ENCODE measurements at regions not wholly inside any gene's neighbourhood (a gene's known extent, or its start where the extent isn't known, plus 50 kb on each side); places are given as distances from the start of the nearest gene placed in this dataset.

DNA sequence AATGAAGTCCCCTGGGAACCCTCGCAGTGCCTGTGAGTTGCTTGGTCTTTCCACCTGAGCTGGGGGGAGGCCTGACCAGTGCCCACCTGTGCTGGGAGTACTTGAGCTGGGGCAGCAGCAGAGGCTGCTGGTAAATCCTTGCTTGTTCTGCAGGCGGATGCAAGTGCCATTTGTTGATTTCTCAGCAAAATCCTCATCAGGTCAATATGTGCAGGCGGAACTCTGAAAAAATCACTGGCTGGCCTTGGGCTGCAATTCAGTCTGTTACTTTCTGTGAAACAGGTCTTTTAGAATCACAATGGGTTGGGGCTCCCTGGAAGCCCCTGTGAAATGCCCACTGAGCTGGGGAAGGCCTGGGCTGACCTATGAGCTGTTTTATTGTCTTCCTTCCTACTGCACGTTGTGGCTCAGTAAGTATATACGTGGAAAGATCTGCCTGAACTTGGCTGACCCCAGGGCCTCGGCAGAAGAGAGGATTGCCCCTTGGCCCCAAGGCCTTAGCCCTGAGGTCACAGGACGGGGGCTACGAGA is 182.0 kb upstream of the RGMA start:
- H3K9ac ChIP-seq (ENCODE audit: low read length in 3 of 3): no peak overlapping the region
- intact Hi-C loops (cut with DNase I): no loop called here
- H3K4me3 ChIP-seq (ENCODE audit: low read length in 3 of 3): no peak overlapping the region
- no peaks in the 10 kb centered on the region for H3K9me3 ChIP-seq (ENCODE audit: control insufficient read depth in 2 of 3, insufficient read depth in 1 of 3, low read length in 3 of 3)
- no peaks in the 10 kb centered on the region for H3K36me3 ChIP-seq (ENCODE audit: control insufficient read depth in 2 of 3, insufficient read depth in 3 of 3, low read length in 3 of 3)
- no peaks in the 10 kb centered on the region for H3K27me3 ChIP-seq (ENCODE audit: control insufficient read depth, insufficient read depth, low read length)
- DNase-seq (no peak), FAIRE-seq (no peak)
- H3K27ac ChIP-seq (ENCODE audit: low read depth in 2 of 2, low read length in 2 of 2): no peak overlapping the region
- TF ChIP-seq, protein P1, sequence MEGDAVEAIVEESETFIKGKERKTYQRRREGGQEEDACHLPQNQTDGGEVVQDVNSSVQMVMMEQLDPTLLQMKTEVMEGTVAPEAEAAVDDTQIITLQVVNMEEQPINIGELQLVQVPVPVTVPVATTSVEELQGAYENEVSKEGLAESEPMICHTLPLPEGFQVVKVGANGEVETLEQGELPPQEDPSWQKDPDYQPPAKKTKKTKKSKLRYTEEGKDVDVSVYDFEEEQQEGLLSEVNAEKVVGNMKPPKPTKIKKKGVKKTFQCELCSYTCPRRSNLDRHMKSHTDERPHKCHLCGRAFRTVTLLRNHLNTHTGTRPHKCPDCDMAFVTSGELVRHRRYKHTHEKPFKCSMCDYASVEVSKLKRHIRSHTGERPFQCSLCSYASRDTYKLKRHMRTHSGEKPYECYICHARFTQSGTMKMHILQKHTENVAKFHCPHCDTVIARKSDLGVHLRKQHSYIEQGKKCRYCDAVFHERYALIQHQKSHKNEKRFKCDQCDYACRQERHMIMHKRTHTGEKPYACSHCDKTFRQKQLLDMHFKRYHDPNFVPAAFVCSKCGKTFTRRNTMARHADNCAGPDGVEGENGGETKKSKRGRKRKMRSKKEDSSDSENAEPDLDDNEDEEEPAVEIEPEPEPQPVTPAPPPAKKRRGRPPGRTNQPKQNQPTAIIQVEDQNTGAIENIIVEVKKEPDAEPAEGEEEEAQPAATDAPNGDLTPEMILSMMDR (IDR thresholded peaks at IDR 0.05; ENCODE audit: borderline replicate concordance, extremely low read depth, insufficient read depth): no peak
- no peaks in the 10 kb centered on the region for H3K4me1 ChIP-seq (ENCODE audit: control insufficient read depth in 2 of 3, insufficient read depth in 2 of 3, low read depth in 1 of 3, low read length in 3 of 3)

DNA sequence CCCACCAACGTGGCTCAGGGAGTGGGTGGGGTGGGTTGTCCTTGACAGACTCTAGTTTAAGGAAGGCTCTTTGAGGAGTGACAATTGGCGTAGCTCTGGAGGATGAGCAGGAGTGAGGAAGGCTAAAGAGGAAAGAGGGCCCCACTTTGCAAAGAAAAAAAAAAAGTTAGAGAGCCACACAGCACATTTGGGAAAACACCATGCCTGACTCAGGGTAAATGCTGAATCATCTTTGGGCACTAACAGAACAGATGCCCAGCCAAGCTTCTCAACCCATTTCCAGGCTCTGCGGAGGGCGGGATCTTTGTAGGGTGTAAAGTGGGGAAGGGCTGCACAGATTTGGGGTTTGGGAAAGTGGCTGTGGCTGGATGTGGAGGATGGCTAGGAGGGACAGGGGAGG is 179.1 kb upstream of the RGMA start:
- TF ChIP-seq, protein P1 (IDR thresholded peaks at IDR 0.05; ENCODE audit: borderline replicate concordance, extremely low read depth, insufficient read depth): no peak
- no peak for DNase-seq
- H3K4me3 ChIP-seq (ENCODE audit: low read length in 3 of 3): no peak overlapping the region
- no peak overlapping the region for H3K9ac ChIP-seq (ENCODE audit: low read length in 3 of 3)
- no peak for FAIRE-seq
- intact Hi-C loops (cut with DNase I): no loop called here
- no peaks in the 10 kb centered on the region for H3K27me3 ChIP-seq (ENCODE audit: control insufficient read depth, insufficient read depth, low read length)
- H3K36me3 ChIP-seq (ENCODE audit: control insufficient read depth in 2 of 3, insufficient read depth in 3 of 3, low read length in 3 of 3): no peaks in the 10 kb centered on the region
- no peaks in the 10 kb centered on the region for H3K9me3 ChIP-seq (ENCODE audit: control insufficient read depth in 2 of 3, insufficient read depth in 1 of 3, low read length in 3 of 3)
- H3K4me1 ChIP-seq (ENCODE audit: control insufficient read depth in 2 of 3, insufficient read depth in 2 of 3, low read depth in 1 of 3, low read length in 3 of 3): no peaks in the 10 kb centered on the region
- H3K27ac ChIP-seq (ENCODE audit: low read depth in 2 of 2, low read length in 2 of 2): no peak overlapping the region

DNA sequence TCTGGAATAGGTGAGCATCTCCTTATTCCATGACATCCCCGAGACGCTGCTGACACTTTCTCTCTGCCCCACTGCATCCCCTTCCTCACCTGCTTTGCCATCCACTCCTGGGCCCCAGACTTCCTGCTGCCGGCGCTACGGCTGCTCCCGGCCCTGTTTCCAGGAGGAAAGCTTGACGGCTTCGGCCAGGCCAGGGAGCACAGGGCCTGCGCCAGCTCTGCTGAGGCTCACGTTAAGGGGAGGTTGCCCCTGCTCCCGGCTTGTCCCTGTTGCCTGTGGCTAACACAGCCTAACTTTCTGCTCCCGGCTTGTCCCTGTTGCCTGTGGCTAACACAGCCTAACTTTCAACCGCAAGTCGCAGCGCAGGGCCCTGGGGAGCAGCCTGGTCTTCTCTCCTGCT is 177.3 kb upstream of the RGMA start:
- DNase-seq: no peak
- intact Hi-C loops (cut with DNase I): no loop called here

More for the DNA sequence above, 177.3 kb upstream of the RGMA start:
- H3K27ac ChIP-seq (ENCODE audit: low read depth in 2 of 2, low read length in 2 of 2): no peak overlapping the region
- no peak overlapping the region for H3K4me3 ChIP-seq (ENCODE audit: low read length in 3 of 3)
- TF ChIP-seq, protein P1 (IDR thresholded peaks at IDR 0.05; ENCODE audit: borderline replicate concordance, extremely low read depth, insufficient read depth): no peak
- H3K9ac ChIP-seq (ENCODE audit: low read length in 3 of 3): no peak overlapping the region
- H3K27me3 ChIP-seq (ENCODE audit: control insufficient read depth, insufficient read depth, low read length): no peaks in the 10 kb centered on the region
- no peaks in the 10 kb centered on the region for H3K9me3 ChIP-seq (ENCODE audit: control insufficient read depth in 2 of 3, insufficient read depth in 1 of 3, low read length in 3 of 3)
- no peaks in the 10 kb centered on the region for H3K4me1 ChIP-seq (ENCODE audit: control insufficient read depth in 2 of 3, insufficient read depth in 2 of 3, low read depth in 1 of 3, low read length in 3 of 3)
- no peak for FAIRE-seq
- no peaks in the 10 kb centered on the region for H3K36me3 ChIP-seq (ENCODE audit: control insufficient read depth in 2 of 3, insufficient read depth in 3 of 3, low read length in 3 of 3)

All from kidney (tissue), 13 donors.